SJSA1 (cell line): ENCODE measurements at regions not wholly inside any gene's neighbourhood (a gene's known extent, or its start where the extent isn't known, plus 50 kb on each side); places are given as distances from the start of the nearest gene placed in this dataset.

Source experiments
- DNase-seq, 2 experiments: peaks; one replicate each; pipeline ENCODE4 v3.0.0-alpha.2; 2015 to 2020; ENCODE audit warnings: low spot score in 2 of 2, low read depth in 1 of 2
- H3K27ac ChIP-seq: fragments of 250-450 bp; sonication (Bioruptor Pico); 2 replicates; pipeline ENCODE4 v1.5.1; 2020; ENCODE audit warnings: mild to moderate bottlenecking, moderate library complexity
- H3K27me3 ChIP-seq: fragments of 250-450 bp; sonication (Bioruptor Pico); replicated peaks from 2 replicates; pipeline ENCODE4 v1.5.1; 2020; ENCODE audit warnings: mild to moderate bottlenecking, moderate library complexity
- H3K36me3 ChIP-seq: fragments of 250-450 bp; sonication (Bioruptor Pico); 2 replicates; pipeline ENCODE4 v1.5.1; 2020; ENCODE audit warnings: mild to moderate bottlenecking
- H3K4me1 ChIP-seq: fragments of 250-450 bp; sonication (Bioruptor Pico); replicated peaks from 2 replicates; pipeline ENCODE4 v1.6.1; 2021; ENCODE audit warnings: mild to moderate bottlenecking
- H3K4me3 ChIP-seq: fragments of 250-450 bp; sonication (Bioruptor Pico); 2 replicates; pipeline ENCODE4 v1.5.1; 2020; ENCODE audit warnings: mild to moderate bottlenecking
- H3K9me3 ChIP-seq: fragments of 250-450 bp; sonication (Bioruptor Pico); replicated peaks from 2 replicates; pipeline ENCODE4 v1.5.1; 2020; ENCODE audit warnings: mild to moderate bottlenecking

DNA sequence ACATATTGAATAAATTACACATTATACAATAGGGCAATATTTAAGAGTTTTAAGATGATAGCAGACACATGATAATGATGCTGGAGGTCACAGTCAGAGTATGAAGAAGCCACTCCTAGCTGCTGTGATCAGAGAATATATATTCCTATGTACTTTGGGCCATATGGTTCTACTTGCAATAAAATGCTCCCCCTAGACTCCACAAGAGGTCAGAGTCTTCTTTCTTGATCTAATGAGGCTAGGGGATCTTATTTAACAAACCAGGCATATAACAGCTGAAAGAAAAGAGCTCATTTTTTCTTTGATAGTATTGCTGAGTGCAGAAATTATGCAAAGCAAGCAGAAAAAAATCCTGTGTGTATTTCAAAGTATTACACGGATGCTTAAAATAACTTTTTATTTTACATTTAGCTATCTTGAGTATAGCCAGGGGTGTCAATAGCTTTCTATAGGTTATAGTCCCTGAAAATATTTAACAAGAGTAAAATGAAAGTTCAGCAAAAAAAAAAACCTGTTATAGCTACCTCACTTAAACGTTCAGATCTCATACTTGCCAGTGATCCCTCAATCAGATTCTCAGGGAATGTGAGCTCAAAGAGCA is 748.7 kb upstream of the CHAC2 start:
- no peak for DNase-seq
- Histone ChIP-seq H3K36me3 (no peaks in the 10 kb centered on the region), H3K4me3 (no peak overlapping the region), H3K27me3 (no peaks in the 10 kb centered on the region), H3K9me3 (no peaks in the 10 kb centered on the region), H3K27ac (no peak overlapping the region), H3K4me1 (peaks cover 7% of the 10 kb centered on the region; the same call in 1 of the 2 replicates)

DNA sequence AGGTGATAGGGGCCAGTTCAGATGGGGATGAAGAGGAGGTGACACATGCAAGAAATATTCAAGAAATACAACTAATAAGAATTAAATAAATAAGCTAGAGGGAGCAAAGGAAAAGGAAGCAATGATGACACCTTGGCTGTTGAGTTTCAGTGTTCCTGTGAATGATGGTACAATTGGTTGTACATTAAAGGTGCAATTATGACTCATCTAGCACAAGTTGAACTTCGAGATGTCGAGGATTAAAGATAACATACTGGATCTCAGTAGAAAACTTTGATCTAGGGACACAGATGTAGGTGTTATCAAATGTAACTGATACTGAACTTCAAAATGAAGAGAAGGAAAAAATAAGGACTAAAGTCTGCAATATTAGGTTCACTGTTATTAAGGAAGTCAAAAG is 760.6 kb upstream of the CHAC2 start:
- no peak overlapping the region for H3K27ac ChIP-seq
- H3K9me3 ChIP-seq: no peaks in the 10 kb centered on the region
- H3K4me3 ChIP-seq: no peak overlapping the region
- H3K4me1 ChIP-seq: 0 out of 2 replicates have a peak, but pooled peaks cover 2% of the 10 kb centered on the region
- no peak for DNase-seq
- H3K27me3 ChIP-seq: no peaks in the 10 kb centered on the region
- H3K36me3 ChIP-seq: no peaks in the 10 kb centered on the region

- Histone ChIP-seq H3K4me1 (peaks cover 9% of the 10 kb centered on the region), H3K27ac (no peak overlapping the region), H3K4me3 (no peak overlapping the region), H3K27me3 (no peaks in the 10 kb centered on the region), H3K36me3 (no peaks in the 10 kb centered on the region), H3K9me3 (no peaks in the 10 kb centered on the region)
- DNase-seq: no peak
These were observed 763.2 kb upstream of the CHAC2 start for GRCh38 chr2:53004413-53004812.

GRCh38 chr2:52995424-52995823 is 772.2 kb upstream of the CHAC2 start:
- Histone ChIP-seq H3K4me1 (peaks cover 21% of the 10 kb centered on the region), H3K36me3 (no peaks in the 10 kb centered on the region), H3K4me3 (no peak overlapping the region), H3K9me3 (no peaks in the 10 kb centered on the region), H3K27ac (no peak overlapping the region), H3K27me3 (no peaks in the 10 kb centered on the region)
- no peak for DNase-seq

DNA sequence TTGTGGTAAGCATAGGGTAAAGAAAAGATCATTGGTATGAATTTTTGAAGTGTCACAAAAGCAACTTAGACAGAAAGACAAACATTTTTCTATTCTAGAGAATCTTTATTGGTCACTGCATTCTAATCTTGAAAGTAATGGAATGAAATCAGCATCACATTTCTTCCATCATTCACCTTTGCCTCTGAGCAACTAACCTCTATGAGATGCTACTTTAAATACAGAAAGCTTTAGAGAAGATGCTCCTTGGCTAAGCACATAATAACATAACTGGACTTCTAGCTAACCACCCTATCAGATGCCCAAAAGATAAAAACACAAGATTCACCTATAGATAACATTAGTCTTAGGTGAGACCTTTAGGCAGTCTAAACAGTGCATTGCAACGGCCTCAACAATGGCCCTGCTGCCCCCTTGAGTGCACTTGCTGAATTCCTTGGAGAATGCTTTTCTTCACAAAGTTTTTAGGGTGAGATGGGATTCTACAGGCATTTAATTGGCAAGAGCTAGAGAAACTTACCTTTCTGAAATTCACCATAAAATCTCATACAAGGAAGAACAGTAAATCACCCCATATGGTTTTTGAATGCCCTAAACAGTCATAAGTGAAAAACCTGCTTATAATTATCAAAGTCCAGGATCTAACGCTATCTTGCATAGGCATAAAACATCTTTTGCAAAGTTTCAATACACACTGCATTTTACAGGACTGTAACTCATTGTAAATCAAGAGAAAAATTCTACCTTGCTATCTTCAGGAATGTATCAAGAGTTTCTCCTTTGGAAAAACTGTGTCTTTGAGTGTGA is 791.3 kb upstream of the CHAC2 start:
- Histone ChIP-seq H3K9me3 (no peaks in the 10 kb centered on the region), H3K27me3 (no peaks in the 10 kb centered on the region), H3K36me3 (no peaks in the 10 kb centered on the region), H3K4me3 (no peak overlapping the region), H3K4me1 (no peaks in the 10 kb centered on the region), H3K27ac (no peak overlapping the region)
- DNase-seq: peak in 1 of 2 experiments; percentile 7

GRCh38 chr2:52974127-52974526 is 793.5 kb upstream of the CHAC2 start:
- no peaks in the 10 kb centered on the region for H3K9me3 ChIP-seq
- H3K36me3 ChIP-seq: no peaks in the 10 kb centered on the region
- no peaks in the 10 kb centered on the region for H3K27me3 ChIP-seq
- no peak for DNase-seq
- H3K4me1 ChIP-seq: no peaks in the 10 kb centered on the region
- H3K4me3 ChIP-seq: no peak overlapping the region
- H3K27ac ChIP-seq: no peak overlapping the region

DNA sequence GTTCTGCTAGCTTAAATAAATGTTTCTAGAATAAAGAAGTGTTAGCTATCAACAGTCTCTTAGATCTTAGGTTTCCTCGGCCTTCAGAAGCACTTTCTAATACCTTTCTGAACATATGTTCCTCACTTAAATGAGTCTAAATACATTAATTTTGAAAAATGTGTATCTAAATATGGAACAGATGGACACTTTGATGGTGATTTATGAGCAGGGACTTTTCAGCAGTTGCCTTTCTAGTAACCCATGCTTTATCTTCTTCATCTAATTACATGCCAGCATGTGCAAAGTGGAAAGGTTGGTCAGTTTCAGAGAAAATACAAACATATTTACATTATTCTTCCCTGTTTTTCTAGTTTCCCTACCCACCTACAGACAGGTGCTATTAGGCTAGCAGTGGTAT is 797.0 kb upstream of the CHAC2 start:
- no peak overlapping the region for H3K27ac ChIP-seq
- no peaks in the 10 kb centered on the region for H3K27me3 ChIP-seq
- H3K36me3 ChIP-seq: no peaks in the 10 kb centered on the region
- H3K9me3 ChIP-seq: no peaks in the 10 kb centered on the region
- DNase-seq: no peak
- no peak overlapping the region for H3K4me3 ChIP-seq
- no peaks in the 10 kb centered on the region for H3K4me1 ChIP-seq

- Histone ChIP-seq H3K4me1 (no peaks in the 10 kb centered on the region), H3K27me3 (no peaks in the 10 kb centered on the region), H3K27ac (no peak overlapping the region), H3K4me3 (no peak overlapping the region), H3K9me3 (no peaks in the 10 kb centered on the region), H3K36me3 (no peaks in the 10 kb centered on the region)
- DNase-seq: no peak
These were observed 799.6 kb upstream of the CHAC2 start for GRCh38 chr2:52968043-52968442.

GRCh38 chr2:52964916-52965530 is 802.6 kb upstream of the CHAC2 start:
- Histone ChIP-seq H3K4me3 (no peak overlapping the region), H3K27me3 (no peaks in the 10 kb centered on the region), H3K9me3 (no peaks in the 10 kb centered on the region), H3K27ac (no peak overlapping the region), H3K4me1 (no peaks in the 10 kb centered on the region), H3K36me3 (no peaks in the 10 kb centered on the region)
- no peak for DNase-seq

DNA sequence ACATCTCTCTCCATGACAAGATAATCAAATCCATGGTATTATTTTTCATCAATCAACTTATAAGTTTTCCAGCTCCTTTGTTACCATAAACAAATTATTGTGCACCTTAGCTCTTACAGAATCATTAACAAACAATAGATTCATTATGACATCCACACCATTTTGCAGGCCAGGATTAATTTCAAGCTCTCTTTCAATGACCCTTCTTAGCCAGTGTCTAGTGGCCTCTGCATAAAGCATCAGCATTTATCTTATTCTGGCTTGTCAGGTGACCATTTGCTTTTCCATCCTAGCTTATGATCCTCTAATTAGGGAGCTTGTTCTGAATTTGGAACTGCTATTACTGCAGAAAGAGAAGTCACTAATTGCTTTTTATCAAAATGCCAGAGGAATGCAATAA is 806.2 kb upstream of the CHAC2 start:
- H3K4me3 ChIP-seq: no peak overlapping the region
- no peak for DNase-seq

DNA sequence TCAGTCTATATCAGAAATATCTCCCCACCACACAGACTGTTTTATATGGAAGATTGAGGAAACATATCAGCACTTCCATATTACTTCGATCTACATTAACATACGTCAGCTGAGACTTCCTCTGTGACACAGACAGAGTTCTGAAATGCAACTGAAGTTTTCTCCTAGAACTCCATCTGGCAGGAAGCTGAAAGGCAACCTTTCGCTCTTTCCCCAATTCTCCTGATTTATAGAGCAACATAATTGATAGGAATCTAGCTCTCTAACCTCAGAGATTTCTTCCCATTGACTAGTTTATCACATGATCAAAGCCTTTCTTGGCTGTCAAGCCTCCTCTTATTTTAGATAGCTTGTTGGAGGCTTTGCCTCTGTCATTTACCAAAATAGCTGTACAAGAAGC is 806.7 kb upstream of the CHAC2 start:
- Histone ChIP-seq H3K27ac (no peak overlapping the region), H3K36me3 (no peaks in the 10 kb centered on the region), H3K4me1 (no peaks in the 10 kb centered on the region), H3K9me3 (no peaks in the 10 kb centered on the region), H3K4me3 (no peak overlapping the region), H3K27me3 (no peaks in the 10 kb centered on the region)
- DNase-seq: no peak

More for the DNA sequence above, 806.2 kb upstream of the CHAC2 start:
- H3K27ac ChIP-seq: no peak overlapping the region
- H3K36me3 ChIP-seq: no peaks in the 10 kb centered on the region
- H3K27me3 ChIP-seq: no peaks in the 10 kb centered on the region
- no peaks in the 10 kb centered on the region for H3K9me3 ChIP-seq
- H3K4me1 ChIP-seq: no peaks in the 10 kb centered on the region

- no peak overlapping the region for H3K4me3 ChIP-seq
- no peaks in the 10 kb centered on the region for H3K4me1 ChIP-seq
- H3K9me3 ChIP-seq: no peaks in the 10 kb centered on the region
- H3K27ac ChIP-seq: no peak overlapping the region
- no peaks in the 10 kb centered on the region for H3K27me3 ChIP-seq
- no peak for DNase-seq
- H3K36me3 ChIP-seq: no peaks in the 10 kb centered on the region
These were observed 807.8 kb upstream of the CHAC2 start for GRCh38 chr2:52959801-52960200.

DNA sequence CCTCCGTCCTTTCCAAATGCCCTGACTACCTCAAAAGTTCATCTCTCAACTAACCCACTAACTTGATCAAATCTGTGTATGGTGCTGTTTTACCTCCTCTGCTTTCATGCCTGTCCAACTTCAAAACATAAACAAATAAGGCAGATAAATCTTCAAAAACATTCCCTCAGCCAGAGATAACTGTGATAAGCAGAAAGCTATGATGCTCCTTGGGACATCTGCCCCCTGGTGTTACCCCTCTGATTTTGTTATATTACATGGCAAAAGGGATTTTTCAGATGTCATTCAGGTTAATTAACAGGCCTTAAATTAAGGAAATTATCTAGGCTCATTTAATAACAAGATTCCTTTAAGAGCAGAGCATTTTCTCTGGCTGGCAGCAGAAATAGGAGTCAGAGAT is 810.8 kb upstream of the CHAC2 start:
- Histone ChIP-seq H3K27me3 (no peaks in the 10 kb centered on the region), H3K4me1 (no peaks in the 10 kb centered on the region), H3K9me3 (no peaks in the 10 kb centered on the region), H3K36me3 (no peaks in the 10 kb centered on the region), H3K4me3 (no peak overlapping the region), H3K27ac (no peak overlapping the region)
- no peak for DNase-seq

DNA sequence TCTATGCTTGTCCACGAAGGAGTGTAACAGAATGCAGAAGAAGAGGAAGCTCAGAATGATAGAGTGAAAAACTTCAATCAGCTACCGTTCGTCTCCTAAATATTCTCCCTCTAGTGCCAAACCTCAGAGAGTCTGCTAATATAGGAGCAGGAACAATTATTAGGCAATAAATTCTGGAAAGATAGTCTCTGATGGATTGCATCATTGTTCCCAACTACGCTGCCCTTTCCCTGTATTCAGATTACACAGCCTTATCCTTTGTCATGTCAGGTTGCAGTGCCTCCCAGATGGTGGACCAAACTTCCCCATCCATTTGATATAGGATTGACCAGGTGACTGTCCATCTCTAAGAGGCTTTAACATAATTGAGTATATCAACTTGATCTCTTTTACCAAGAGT is 811.5 kb upstream of the CHAC2 start:
- no peaks in the 10 kb centered on the region for H3K9me3 ChIP-seq
- no peaks in the 10 kb centered on the region for H3K36me3 ChIP-seq
- no peaks in the 10 kb centered on the region for H3K27me3 ChIP-seq
- H3K4me3 ChIP-seq: no peak overlapping the region
- H3K27ac ChIP-seq: no peak overlapping the region
- no peaks in the 10 kb centered on the region for H3K4me1 ChIP-seq
- DNase-seq: no peak
